Activated B cell treated with CpG ODN at 0.5 μM for 24 hours (primary cell): ENCODE measurements at regions not wholly inside any gene's neighbourhood (a gene's known extent, or its start where the extent isn't known, plus 50 kb on each side); places are given as distances from the start of the nearest gene placed in this dataset.

Experiments
- ATAC-seq: fragments of 200-7000 bp; cut with Tn5 transposase; one replicate; pipeline ENCODE4 v1.10.0; 2021; ENCODE audit warnings: low read depth, mild to moderate bottlenecking, moderate library complexity
- CTCF ChIA-PET: fragments of 350-600 bp; sonication (Branson Sonifier 250); formaldehyde crosslinking; loops from one replicate; lab custom pipeline; 2021; ENCODE audit warnings: antibody characterized with exemption; lab: Charles Lee
- POLR2A ChIA-PET: fragments of 350-600 bp; sonication (Branson Sonifier 250); formaldehyde crosslinking; loops from one replicate; lab custom pipeline; 2021; ENCODE audit warnings: antibody characterized with exemption; lab: Charles Lee
- DNase-seq: peaks from one replicate; pipeline ENCODE4 v3.0.0; 2022
- H3K27ac Mint-ChIP-seq: one replicate; pipeline ENCODE4 v1.8.0; 2020; ENCODE audit warnings: mixed read lengths
- H3K27me3 Mint-ChIP-seq: one replicate; pipeline ENCODE4 v1.8.0; 2021; ENCODE audit warnings: mixed read lengths
- H3K36me3 Mint-ChIP-seq: one replicate; pipeline ENCODE4 v1.8.0; 2021; ENCODE audit warnings: low read depth, mixed read lengths
- H3K4me1 Mint-ChIP-seq: one replicate; pipeline ENCODE4 v1.8.0; 2021; ENCODE audit warnings: mixed read lengths
- H3K4me3 Mint-ChIP-seq: one replicate; pipeline ENCODE4 v1.8.0; 2020; ENCODE audit warnings: mild to moderate bottlenecking, mixed read lengths
- H3K9me3 Mint-ChIP-seq: one replicate; pipeline ENCODE4 v1.8.0; 2020; ENCODE audit warnings: mixed read lengths
- intact Hi-C: fragments of 100-400 bp; cut with micrococcal nuclease; formaldehyde crosslinking; loops from one replicate; pipeline ENCODE4 v1.15.1; 2024
- TF ChIP-seq, protein P1 (sequence below): fragments of 200-600 bp; IDR thresholded peaks from one replicate; pipeline ENCODE4 v1.8.0; 2022; ENCODE audit warnings: antibody characterized with exemption, mild to moderate bottlenecking

DNA sequence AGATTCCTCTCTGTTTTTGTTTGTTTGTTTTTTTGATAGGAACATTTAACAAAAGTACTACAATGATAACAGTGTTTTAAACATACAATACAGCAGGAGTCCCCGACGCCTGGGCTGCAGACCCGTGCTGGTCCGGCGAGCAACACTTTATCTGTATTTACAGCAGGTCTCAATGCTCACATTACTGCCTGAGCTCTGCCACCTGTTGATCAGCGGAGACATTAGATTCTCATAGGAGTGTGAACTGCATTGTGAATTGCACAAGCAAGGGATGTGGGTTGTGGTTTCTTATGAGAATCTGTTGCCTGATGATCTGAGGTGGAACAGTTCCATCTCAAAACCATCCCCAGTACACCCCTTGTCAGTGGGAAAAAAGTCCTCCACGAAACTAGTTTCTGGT lies 1068.5 kb upstream of the CDH10 start:
- Mint-ChIP-seq H3K36me3 (no peaks in the 10 kb centered on the region), H3K27ac (no peak overlapping the region), H3K4me1 (no peaks in the 10 kb centered on the region), H3K4me3 (no peak overlapping the region), H3K9me3 (no peaks in the 10 kb centered on the region), H3K27me3 (no peaks in the 10 kb centered on the region)
- TF ChIP-seq, protein P1, sequence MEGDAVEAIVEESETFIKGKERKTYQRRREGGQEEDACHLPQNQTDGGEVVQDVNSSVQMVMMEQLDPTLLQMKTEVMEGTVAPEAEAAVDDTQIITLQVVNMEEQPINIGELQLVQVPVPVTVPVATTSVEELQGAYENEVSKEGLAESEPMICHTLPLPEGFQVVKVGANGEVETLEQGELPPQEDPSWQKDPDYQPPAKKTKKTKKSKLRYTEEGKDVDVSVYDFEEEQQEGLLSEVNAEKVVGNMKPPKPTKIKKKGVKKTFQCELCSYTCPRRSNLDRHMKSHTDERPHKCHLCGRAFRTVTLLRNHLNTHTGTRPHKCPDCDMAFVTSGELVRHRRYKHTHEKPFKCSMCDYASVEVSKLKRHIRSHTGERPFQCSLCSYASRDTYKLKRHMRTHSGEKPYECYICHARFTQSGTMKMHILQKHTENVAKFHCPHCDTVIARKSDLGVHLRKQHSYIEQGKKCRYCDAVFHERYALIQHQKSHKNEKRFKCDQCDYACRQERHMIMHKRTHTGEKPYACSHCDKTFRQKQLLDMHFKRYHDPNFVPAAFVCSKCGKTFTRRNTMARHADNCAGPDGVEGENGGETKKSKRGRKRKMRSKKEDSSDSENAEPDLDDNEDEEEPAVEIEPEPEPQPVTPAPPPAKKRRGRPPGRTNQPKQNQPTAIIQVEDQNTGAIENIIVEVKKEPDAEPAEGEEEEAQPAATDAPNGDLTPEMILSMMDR = no peak
- CTCF ChIA-PET = no interaction called here
- POLR2A ChIA-PET = no interaction called here
- ATAC-seq (no peak), DNase-seq (no peak)
- intact Hi-C loops = no loop called here

DNA sequence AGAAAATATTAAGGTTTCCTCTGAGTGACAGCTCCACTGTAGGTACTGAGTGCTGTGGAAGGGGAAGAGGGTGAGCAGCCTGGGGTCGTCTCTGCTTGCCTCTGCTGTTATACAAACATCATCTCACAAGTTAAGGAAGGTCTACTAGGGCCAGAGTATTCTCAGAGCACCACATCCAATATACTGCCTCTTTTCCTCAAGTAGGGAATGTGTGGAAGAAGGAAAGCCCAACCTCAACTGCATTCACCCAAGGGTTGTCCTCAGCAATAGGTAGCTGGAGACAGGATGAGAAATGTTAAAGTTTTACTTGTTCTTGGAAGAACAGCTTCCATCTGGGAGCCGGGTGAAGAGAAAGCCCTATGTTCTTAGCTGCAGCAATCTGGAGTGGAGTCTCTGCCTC lies 1062.3 kb upstream of the CDH10 start:
- Mint-ChIP-seq H3K4me3 (no peak overlapping the region), H3K27ac (no peak overlapping the region), H3K27me3 (no peaks in the 10 kb centered on the region), H3K4me1 (no peaks in the 10 kb centered on the region), H3K9me3 (no peaks in the 10 kb centered on the region), H3K36me3 (no peaks in the 10 kb centered on the region)
- ChIA-PET CTCF (no interaction called here), POLR2A (no interaction called here)
- ATAC-seq = no peak
- no peak for DNase-seq
- intact Hi-C loops = no loop called here
- TF ChIP-seq, protein P1 = no peak

DNA sequence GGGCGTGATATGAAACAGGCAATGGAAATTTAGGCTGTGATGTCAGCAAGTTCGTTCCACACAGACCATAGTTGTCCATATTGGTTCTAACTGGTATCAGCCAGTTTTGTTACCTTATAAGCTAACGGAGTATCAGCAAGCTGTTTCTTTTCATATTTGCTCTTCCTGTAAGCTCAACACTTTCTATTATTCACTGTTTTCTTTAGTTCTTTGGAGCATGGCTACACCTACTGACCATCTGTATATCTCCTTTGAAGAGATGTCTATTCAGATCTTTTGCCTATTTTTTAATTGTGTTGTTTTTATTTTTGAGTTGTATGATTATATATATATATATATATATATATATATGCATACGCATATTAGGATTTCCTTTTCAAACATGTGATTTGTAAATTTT lies 1057.2 kb upstream of the CDH10 start:
- CTCF ChIA-PET = no interaction called here
- TF ChIP-seq, protein P1 = no peak

DNA sequence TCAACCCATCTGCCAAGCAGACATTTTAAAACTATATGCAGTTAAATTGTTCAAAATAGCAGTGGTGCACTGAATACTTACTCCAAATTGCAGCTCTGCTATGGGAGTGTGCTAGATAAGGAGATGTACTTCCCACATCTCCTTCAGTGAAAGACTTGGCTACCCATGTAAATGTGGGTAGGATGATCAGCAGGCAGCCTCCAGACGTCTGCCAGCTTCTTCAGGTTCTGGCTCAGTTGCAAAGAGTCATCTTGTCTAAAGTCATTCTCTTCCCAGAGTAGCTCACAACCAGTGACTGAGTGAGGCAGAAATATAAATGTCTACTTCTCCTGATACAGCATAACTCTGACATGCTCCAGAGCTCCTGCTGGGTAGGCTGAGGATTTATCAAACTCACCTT lies 1050.0 kb upstream of the CDH10 start:
- H3K4me1 Mint-ChIP-seq = no peaks in the 10 kb centered on the region
- no peak overlapping the region for H3K27ac Mint-ChIP-seq
- DNase-seq (no peak), ATAC-seq (no peak)
- H3K9me3 Mint-ChIP-seq = no peaks in the 10 kb centered on the region
- no peaks in the 10 kb centered on the region for H3K36me3 Mint-ChIP-seq
- ChIA-PET CTCF (no interaction called here), POLR2A (no interaction called here)
- H3K4me3 Mint-ChIP-seq = no peak overlapping the region
- TF ChIP-seq, protein P1 = no peak
- no peaks in the 10 kb centered on the region for H3K27me3 Mint-ChIP-seq
- intact Hi-C loops = no loop called here

More for the DNA sequence above, 1057.2 kb upstream of the CDH10 start:
- no peaks in the 10 kb centered on the region for H3K36me3 Mint-ChIP-seq
- no peaks in the 10 kb centered on the region for H3K4me1 Mint-ChIP-seq
- no peak overlapping the region for H3K27ac Mint-ChIP-seq
- intact Hi-C loops = no loop called here
- H3K4me3 Mint-ChIP-seq = no peak overlapping the region
- H3K9me3 Mint-ChIP-seq = no peaks in the 10 kb centered on the region
- H3K27me3 Mint-ChIP-seq = no peaks in the 10 kb centered on the region
- POLR2A ChIA-PET = no interaction called here
- DNase-seq = no peak
- ATAC-seq = no peak

DNA sequence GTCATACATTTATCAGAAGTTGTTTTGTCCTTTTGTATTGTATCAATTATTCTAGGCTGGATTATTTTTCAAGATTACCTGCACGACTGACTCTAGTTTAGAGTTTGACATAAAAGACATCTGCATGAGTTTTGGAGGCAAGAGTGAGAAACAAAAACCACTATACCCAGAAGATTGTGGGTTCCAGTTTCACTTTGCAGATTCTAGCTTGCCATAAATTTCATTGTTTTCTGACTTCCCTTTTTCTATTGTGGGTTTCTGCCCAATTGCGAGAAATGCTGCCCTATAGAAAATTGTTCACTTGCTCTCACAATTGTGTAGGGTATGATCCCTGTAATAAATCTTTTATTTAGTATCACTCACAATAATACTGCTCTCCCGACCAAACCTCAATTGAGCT lies 1043.4 kb upstream of the CDH10 start:
- Mint-ChIP-seq H3K27ac (no peak overlapping the region), H3K4me3 (no peak overlapping the region), H3K27me3 (no peaks in the 10 kb centered on the region), H3K9me3 (peaks cover 2% of the 10 kb centered on the region), H3K4me1 (no peaks in the 10 kb centered on the region), H3K36me3 (no peaks in the 10 kb centered on the region)
- ATAC-seq = no peak
- CTCF ChIA-PET = no interaction called here
- POLR2A ChIA-PET = no interaction called here
- TF ChIP-seq, protein P1 = no peak
- DNase-seq = no peak
- intact Hi-C loops = no loop called here
